ENCODE measurements at regions not wholly inside any gene's neighbourhood (a gene's known extent, or its start where the extent isn't known, plus 50 kb on each side); places are given as distances from the start of the nearest gene placed in this dataset.

DNA sequence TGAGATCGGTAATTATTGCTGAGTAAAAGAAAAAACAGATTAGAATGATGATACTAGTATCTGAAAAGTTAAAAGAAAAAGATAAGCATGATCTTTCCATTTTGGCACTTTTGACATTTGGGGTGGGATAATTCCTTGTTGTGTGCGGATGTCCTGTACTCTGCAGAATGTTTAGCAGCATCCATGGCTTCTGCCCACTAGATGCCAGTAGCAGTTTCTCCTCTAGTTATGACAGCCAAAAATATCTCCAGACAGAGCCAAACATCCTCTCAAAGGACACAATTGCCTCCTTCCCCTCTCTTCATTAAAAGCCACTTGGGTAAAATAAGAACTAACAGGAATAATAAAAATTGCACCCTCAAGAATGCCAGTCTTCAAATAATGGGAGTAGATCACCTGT is 468.8 kb upstream of the GRM7 start:
- H3K27ac ChIP-seq (ENCODE audit: extremely low read length, insufficient read depth, low read length): no peak overlapping the region
- no peaks in the 10 kb centered on the region for H3K4me1 ChIP-seq (ENCODE audit: insufficient read depth, low read length)
- in situ Hi-C loops (cut with HindIII; ENCODE audit: extremely low pct_ligation_motif_present, low pct_unique_long_range_greater_than_20kb) (no loop called here), intact Hi-C loops (cut with micrococcal nuclease; ENCODE audit: unreplicated experiment) (no loop called here)
- no peaks in the 10 kb centered on the region for H3K79me2 ChIP-seq (ENCODE audit: insufficient read depth, low read length)
- no peaks in the 10 kb centered on the region for H4K20me1 ChIP-seq (ENCODE audit: insufficient read depth, low read length)
- no peak overlapping the region for H3K4me3 ChIP-seq (replicated peaks in 1 of 3; ENCODE audit: insufficient read depth in 1 of 3, low read depth in 2 of 3, low read length in 3 of 3)
- TF ChIP-seq KDM5B (CRISPR knock-in tag; IDR thresholded peaks at IDR 0.05; ENCODE audit: borderline replicate concordance) (no peak), GATAD1 (CRISPR knock-in tag; IDR thresholded peaks at IDR 0.05) (no peak), IKZF4 (CRISPR knock-in tag; IDR thresholded peaks at IDR 0.05; ENCODE audit: borderline replicate concordance, low read depth, not compliant biosample characterization) (no peak), ZNF615 (CRISPR knock-in tag; IDR thresholded peaks at IDR 0.05; ENCODE audit: borderline replicate concordance) (no peak), CHD4 (IDR thresholded peaks at IDR 0.05; ENCODE audit: borderline replicate concordance, low read length) (no peak), ZNF572 (CRISPR knock-in tag; IDR thresholded peaks at IDR 0.05) (no peak), ZNF510 (CRISPR knock-in tag; IDR thresholded peaks at IDR 0.05; ENCODE audit: low read depth) (no peak), ZNF589 (CRISPR knock-in tag; conservative IDR thresholded peaks at IDR 0.05) (no peak), ZNF282 (IDR thresholded peaks at IDR 0.05; ENCODE audit: partially characterized antibody) (no peak), NR2F6 (IDR thresholded peaks at IDR 0.05) (no peak), NR2F6 (CRISPR knock-in tag; IDR thresholded peaks at IDR 0.05) (no peak), PRPF4 (IDR thresholded peaks at IDR 0.05; ENCODE audit: low read depth, low read length, poor library complexity, severe bottlenecking) (no peak)
- TF ChIP-seq, protein P1, sequence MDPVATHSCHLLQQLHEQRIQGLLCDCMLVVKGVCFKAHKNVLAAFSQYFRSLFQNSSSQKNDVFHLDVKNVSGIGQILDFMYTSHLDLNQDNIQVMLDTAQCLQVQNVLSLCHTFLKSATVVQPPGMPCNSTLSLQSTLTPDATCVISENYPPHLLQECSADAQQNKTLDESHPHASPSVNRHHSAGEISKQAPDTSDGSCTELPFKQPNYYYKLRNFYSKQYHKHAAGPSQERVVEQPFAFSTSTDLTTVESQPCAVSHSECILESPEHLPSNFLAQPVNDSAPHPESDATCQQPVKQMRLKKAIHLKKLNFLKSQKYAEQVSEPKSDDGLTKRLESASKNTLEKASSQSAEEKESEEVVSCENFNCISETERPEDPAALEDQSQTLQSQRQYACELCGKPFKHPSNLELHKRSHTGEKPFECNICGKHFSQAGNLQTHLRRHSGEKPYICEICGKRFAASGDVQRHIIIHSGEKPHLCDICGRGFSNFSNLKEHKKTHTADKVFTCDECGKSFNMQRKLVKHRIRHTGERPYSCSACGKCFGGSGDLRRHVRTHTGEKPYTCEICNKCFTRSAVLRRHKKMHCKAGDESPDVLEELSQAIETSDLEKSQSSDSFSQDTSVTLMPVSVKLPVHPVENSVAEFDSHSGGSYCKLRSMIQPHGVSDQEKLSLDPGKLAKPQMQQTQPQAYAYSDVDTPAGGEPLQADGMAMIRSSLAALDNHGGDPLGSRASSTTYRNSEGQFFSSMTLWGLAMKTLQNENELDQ (CRISPR knock-in tag; IDR thresholded peaks at IDR 0.05; ENCODE audit: borderline replicate concordance): no peak
- TF ChIP-seq, protein P2, sequence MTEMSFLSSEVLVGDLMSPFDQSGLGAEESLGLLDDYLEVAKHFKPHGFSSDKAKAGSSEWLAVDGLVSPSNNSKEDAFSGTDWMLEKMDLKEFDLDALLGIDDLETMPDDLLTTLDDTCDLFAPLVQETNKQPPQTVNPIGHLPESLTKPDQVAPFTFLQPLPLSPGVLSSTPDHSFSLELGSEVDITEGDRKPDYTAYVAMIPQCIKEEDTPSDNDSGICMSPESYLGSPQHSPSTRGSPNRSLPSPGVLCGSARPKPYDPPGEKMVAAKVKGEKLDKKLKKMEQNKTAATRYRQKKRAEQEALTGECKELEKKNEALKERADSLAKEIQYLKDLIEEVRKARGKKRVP (CRISPR knock-in tag; IDR thresholded peaks at IDR 0.05): no peak
- TF ChIP-seq, protein P3, sequence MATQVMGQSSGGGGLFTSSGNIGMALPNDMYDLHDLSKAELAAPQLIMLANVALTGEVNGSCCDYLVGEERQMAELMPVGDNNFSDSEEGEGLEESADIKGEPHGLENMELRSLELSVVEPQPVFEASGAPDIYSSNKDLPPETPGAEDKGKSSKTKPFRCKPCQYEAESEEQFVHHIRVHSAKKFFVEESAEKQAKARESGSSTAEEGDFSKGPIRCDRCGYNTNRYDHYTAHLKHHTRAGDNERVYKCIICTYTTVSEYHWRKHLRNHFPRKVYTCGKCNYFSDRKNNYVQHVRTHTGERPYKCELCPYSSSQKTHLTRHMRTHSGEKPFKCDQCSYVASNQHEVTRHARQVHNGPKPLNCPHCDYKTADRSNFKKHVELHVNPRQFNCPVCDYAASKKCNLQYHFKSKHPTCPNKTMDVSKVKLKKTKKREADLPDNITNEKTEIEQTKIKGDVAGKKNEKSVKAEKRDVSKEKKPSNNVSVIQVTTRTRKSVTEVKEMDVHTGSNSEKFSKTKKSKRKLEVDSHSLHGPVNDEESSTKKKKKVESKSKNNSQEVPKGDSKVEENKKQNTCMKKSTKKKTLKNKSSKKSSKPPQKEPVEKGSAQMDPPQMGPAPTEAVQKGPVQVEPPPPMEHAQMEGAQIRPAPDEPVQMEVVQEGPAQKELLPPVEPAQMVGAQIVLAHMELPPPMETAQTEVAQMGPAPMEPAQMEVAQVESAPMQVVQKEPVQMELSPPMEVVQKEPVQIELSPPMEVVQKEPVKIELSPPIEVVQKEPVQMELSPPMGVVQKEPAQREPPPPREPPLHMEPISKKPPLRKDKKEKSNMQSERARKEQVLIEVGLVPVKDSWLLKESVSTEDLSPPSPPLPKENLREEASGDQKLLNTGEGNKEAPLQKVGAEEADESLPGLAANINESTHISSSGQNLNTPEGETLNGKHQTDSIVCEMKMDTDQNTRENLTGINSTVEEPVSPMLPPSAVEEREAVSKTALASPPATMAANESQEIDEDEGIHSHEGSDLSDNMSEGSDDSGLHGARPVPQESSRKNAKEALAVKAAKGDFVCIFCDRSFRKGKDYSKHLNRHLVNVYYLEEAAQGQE (IDR thresholded peaks at IDR 0.05; ENCODE audit: borderline replicate concordance in 1 of 2, low read depth in 1 of 2, low read length in 2 of 2): no peak
- TF ChIP-seq, protein P4, sequence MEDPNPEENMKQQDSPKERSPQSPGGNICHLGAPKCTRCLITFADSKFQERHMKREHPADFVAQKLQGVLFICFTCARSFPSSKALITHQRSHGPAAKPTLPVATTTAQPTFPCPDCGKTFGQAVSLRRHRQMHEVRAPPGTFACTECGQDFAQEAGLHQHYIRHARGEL (CRISPR knock-in tag; IDR thresholded peaks at IDR 0.05): no peak
- TF ChIP-seq, protein P5, sequence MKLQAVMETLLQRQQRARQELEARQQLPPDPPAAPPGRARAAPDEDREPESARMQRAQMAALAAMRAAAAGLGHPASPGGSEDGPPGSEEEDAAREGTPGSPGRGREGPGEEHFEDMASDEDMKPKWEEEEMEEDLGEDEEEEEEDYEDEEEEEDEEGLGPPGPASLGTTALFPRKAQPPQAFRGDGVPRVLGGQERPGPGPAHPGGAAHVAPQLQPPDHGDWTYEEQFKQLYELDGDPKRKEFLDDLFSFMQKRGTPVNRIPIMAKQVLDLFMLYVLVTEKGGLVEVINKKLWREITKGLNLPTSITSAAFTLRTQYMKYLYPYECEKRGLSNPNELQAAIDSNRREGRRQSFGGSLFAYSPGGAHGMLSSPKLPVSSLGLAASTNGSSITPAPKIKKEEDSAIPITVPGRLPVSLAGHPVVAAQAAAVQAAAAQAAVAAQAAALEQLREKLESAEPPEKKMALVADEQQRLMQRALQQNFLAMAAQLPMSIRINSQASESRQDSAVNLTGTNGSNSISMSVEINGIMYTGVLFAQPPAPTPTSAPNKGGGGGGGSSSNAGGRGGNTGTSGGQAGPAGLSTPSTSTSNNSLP (IDR thresholded peaks at IDR 0.05; ENCODE audit: low read depth, low read length): no peak
- H3K27me3 ChIP-seq (ENCODE audit: control insufficient read depth in 1 of 2, insufficient read depth in 2 of 2, low read length in 2 of 2): no peaks in the 10 kb centered on the region
- ATAC-seq (no peak), FAIRE-seq (no peak), DNase-seq (ENCODE audit: low spot score) (no peak)
- BruUV-seq (replicated peaks): no TSS peak
- no peak overlapping the region for H2AFZ ChIP-seq (ENCODE audit: low read length)
- POLR2A ChIA-PET: no interaction called here
- no peak overlapping the region for H3K4me2 ChIP-seq (ENCODE audit: low read depth, low read length)
- WGBS (ENCODE audit: low lambda C conversion rate): 28% methylated on average over 2 of the region's 2 CpGs
- CTCF ChIA-PET (ENCODE audit: low intra/inter-chr PET ratio, low total read pairs): no interaction called here
- H3K36me3 ChIP-seq (replicated peaks in 1 of 2; ENCODE audit: control insufficient read depth in 1 of 2, insufficient read depth in 2 of 2, low read length in 2 of 2): no peaks in the 10 kb centered on the region
- no peak overlapping the region for H3K9ac ChIP-seq (ENCODE audit: insufficient read depth, low read depth, low read length)
- peaks cover 66% of the 10 kb centered on the region for H3K9me3 ChIP-seq (ENCODE audit: low read length)
